ENCODE measurements at regions not wholly inside any gene's neighbourhood (a gene's known extent, or its start where the extent isn't known, plus 50 kb on each side); places are given as distances from the start of the nearest gene placed in this dataset.
"Not testable (repeated sequence)": the region's sequence is repeated elsewhere in the genome, so short reads cannot be mapped to it uniquely, and the experiment has no call there.

DNA sequence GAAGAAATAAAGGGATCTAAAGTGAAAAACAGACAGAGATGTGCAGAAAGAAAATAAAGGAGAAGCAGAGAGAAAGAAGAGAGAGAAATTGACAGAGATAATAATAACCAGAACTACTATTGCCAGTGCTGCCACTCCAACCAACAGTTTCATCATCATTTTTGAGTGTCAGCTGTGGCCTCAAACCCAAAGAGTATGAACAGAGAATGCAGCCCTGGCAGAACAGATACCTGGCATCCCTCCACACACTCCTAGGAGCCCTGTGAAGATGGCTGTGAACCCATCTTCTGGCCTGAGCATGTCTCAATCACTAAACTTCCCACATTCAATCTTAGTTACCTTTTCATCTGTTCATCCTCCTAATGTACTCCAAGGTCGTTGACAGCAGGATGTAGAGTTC lies 385.8 kb upstream of the NFIA start:
- Histone ChIP-seq H3K36me3 (ENCODE audit: control insufficient read depth, insufficient read depth, low read length) (no peaks in the 10 kb centered on the region), H3K27ac (ENCODE audit: low read depth, low read length, severe bottlenecking) (no peak overlapping the region), H3K9me3 (ENCODE audit: control insufficient read depth, low read length) (no peaks in the 10 kb centered on the region), H3K4me1 (ENCODE audit: control insufficient read depth, insufficient read depth, low read length, poor library complexity, severe bottlenecking) (no peaks in the 10 kb centered on the region), H3K4me3 (ENCODE audit: extremely low read depth, insufficient read depth, low read length, poor library complexity, severe bottlenecking) (no peak overlapping the region)
- WGBS, 2 experiments (ENCODE audit: insufficient coverage in 2 of 2), result no CpG with 5 or more reads among the region's 1 CpG

DNA sequence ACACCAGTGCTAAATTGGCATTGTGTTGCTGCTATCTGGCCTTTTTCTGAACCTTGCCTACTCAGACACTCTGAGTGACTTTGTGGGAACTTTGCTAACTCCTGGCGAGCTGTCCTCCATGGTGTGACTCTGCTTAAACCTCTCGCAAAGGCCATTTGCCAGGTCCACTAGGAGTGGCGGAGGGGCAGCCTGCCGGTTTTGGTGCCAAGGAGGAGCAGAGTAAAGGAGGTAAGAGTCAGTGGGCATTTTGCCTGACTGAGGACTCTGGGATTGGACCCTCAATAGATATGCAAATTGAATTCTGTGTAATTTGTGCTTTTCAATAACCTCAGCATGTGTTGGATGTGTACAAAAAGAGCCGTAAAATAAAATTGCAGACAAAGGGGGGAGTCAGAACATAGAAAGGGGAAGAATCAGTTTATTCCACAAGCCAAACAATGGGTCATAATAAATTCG lies 386.6 kb upstream of the NFIA start:
- Histone ChIP-seq H3K9me3 (ENCODE audit: control insufficient read depth, low read length) (no peaks in the 10 kb centered on the region), H3K27ac (ENCODE audit: low read depth, low read length, severe bottlenecking) (no peak overlapping the region), H3K4me1 (ENCODE audit: control insufficient read depth, insufficient read depth, low read length, poor library complexity, severe bottlenecking) (no peaks in the 10 kb centered on the region), H3K4me3 (ENCODE audit: extremely low read depth, insufficient read depth, low read length, poor library complexity, severe bottlenecking) (no peak overlapping the region), H3K36me3 (ENCODE audit: control insufficient read depth, insufficient read depth, low read length) (no peaks in the 10 kb centered on the region)
- 86 to 97% methylated on average over 4 to 6 of the region's 6 CpGs for WGBS, 2 experiments (ENCODE audit: insufficient coverage in 2 of 2)

DNA sequence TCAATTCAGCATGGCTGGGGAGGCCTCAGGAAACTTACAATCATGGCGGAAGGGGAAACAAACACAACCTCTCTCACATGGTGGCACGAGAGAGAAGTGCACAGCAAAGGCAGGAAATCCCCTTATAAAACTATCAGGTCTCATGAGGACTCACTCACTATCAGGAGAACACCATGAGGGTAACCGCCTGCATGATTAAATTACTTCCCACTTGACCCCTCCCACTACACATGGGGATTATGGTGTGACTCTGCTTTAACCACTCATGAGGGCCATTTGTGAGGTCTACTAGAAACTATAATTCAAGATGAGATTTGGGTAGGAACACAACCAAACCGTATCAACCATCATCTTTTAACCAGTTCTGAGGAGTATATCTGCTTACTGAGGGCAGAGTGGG lies 387.4 kb upstream of the NFIA start:
- WGBS, 2 experiments (ENCODE audit: insufficient coverage in 2 of 2), result 83% methylated on average over 2 of the region's 4 CpGs; no CpG with 5 or more reads in 1 of the 2 experiments
- Histone ChIP-seq H3K36me3 (ENCODE audit: control insufficient read depth, insufficient read depth, low read length) (no peaks in the 10 kb centered on the region), H3K4me1 (ENCODE audit: control insufficient read depth, insufficient read depth, low read length, poor library complexity, severe bottlenecking) (no peaks in the 10 kb centered on the region), H3K9me3 (ENCODE audit: control insufficient read depth, low read length) (no peaks in the 10 kb centered on the region), H3K27ac (ENCODE audit: low read depth, low read length, severe bottlenecking) (no peak overlapping the region), H3K4me3 (ENCODE audit: extremely low read depth, insufficient read depth, low read length, poor library complexity, severe bottlenecking) (no peak overlapping the region)

DNA sequence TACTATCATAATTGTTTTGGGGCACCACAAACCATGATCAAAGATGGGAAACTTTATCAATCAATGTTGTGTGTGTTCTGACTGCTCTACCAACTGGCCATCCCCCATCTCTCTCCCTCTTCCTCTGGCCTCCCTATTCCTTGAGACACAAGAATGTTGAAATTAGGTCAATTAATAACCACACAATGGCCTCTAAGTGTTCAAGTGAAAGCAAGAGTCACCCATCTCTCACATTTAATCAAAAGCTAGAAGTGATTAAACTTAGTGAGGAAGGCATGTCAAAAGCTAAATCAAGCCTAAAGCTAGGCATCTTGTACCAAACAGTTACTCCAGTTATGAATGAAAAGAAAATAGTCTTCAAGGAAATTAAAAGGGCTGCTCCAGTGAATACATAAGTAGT lies 390.3 kb upstream of the NFIA start:
- Histone ChIP-seq H3K4me1 (ENCODE audit: control insufficient read depth, insufficient read depth, low read length, poor library complexity, severe bottlenecking) (no peaks in the 10 kb centered on the region), H3K36me3 (ENCODE audit: control insufficient read depth, insufficient read depth, low read length) (no peaks in the 10 kb centered on the region), H3K4me3 (ENCODE audit: extremely low read depth, insufficient read depth, low read length, poor library complexity, severe bottlenecking) (no peak overlapping the region), H3K27ac (ENCODE audit: low read depth, low read length, severe bottlenecking) (no peak overlapping the region), H3K9me3 (ENCODE audit: control insufficient read depth, low read length) (peaks cover 6% of the 10 kb centered on the region)

DNA sequence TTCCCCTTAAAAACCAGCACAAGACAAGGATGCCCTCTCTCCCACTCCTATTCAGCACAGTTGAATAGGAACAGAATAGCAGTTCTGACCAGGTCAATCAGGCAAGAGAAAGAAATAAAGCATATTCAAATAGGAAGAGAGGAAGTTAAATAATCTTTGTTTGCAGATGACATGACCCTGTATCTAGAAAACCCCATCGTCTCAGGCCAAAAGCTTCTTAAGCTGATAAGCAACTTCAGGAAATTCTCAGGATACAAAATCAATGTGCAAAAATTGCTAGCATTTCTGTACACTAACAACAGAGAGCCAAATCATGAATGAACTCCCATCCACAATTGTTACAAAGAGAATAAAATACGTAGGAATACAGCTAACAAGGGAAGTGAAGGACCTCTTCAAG lies 394.1 kb upstream of the NFIA start:
- 86 to 100% methylated on average over 1 of the region's 2 CpGs for WGBS, 2 experiments (ENCODE audit: insufficient coverage in 2 of 2)
- not testable (repeated sequence) for H3K36me3 ChIP-seq (ENCODE audit: control insufficient read depth, insufficient read depth, low read length); H3K27ac ChIP-seq (ENCODE audit: low read depth, low read length, severe bottlenecking); H3K4me1 ChIP-seq (ENCODE audit: control insufficient read depth, insufficient read depth, low read length, poor library complexity, severe bottlenecking); H3K4me3 ChIP-seq (ENCODE audit: extremely low read depth, insufficient read depth, low read length, poor library complexity, severe bottlenecking); H3K9me3 ChIP-seq (ENCODE audit: control insufficient read depth, low read length)

DNA sequence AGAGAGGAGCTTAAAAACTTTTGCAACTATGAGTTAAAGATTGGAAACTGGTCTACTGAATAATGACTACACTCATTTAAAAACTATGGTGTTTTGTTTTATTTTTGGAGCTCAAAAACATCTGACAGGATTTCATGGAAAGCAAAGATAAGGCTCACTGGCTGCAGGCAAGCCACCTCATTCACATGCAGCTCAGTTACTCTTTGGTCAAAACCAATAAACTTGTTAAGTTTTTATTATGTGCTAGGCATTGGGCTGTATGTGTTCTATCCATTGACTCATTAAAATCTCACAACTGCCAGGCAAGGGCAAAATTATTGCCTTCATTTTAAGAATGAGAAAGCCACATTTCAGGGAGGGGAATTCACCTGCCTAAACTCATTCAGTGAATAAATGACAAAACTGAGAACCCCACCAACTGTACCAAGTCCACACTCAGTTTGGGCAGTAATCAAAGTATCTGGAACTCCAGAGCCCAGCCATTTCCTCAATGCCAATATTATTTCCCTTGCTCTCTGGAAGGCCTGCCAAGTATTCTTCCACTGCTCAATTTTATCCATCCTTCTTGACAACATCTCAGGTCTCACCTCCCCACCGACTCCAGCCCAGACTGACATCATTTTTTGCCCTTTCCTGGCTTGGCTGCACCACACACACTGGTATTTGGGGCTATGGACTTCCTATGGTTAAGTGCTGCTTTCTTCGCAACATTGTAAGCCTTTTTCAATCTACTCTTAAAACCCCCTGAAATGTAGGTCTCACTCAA lies 401.1 kb upstream of the NFIA start:
- no peaks in the 10 kb centered on the region for H3K4me1 ChIP-seq (ENCODE audit: control insufficient read depth, insufficient read depth, low read length, poor library complexity, severe bottlenecking)
- H3K4me3 ChIP-seq (ENCODE audit: extremely low read depth, insufficient read depth, low read length, poor library complexity, severe bottlenecking), result no peak overlapping the region
- H3K9me3 ChIP-seq (ENCODE audit: control insufficient read depth, low read length), result no peaks in the 10 kb centered on the region
- no peaks in the 10 kb centered on the region for H3K36me3 ChIP-seq (ENCODE audit: control insufficient read depth, insufficient read depth, low read length)
- WGBS, 2 experiments (ENCODE audit: insufficient coverage in 2 of 2), result 71 to 100% methylated on average over 1 of the region's 2 CpGs
- no peak overlapping the region for H3K27ac ChIP-seq (ENCODE audit: low read depth, low read length, severe bottlenecking)

DNA sequence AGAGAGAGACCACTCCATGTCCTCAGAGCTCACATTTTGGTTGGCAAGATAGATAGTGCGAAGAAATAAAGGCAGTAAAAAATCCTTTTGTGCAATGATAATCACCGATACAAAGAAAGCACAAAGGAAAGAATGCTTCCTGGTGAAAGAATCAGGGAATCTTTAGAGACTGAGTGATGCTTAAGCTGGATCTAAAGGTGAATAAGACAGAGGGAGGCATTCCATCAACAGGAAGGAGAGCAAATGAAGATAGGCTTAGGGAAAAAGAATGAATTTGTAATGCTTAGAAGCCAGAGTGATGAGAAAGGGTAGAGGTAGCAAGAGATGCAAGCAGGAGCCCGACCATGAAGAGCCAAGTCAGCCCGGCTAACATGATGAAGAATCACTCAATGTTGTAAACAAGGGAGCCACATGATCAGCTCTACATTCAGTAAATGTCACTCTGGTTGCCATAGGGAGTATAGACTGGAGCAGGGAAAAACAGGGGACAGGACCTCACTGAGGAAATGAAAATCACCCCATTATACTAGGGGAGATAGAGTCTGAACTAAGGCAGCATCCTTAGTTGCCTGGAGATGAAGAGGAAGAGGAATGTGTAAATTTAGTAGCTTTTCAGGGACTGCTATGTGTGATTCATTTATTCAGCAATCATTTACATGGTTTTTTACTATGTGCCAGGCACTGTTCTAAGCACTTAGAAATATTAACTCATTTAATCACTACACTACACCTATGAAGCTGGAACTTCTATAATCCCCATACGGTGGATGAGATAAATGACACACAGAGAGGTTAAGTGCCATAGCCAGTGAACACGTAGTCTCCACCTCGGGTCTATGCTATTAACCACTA lies 402.6 kb upstream of the NFIA start:
- Histone ChIP-seq H3K4me1 (ENCODE audit: control insufficient read depth, insufficient read depth, low read length, poor library complexity, severe bottlenecking) (no peaks in the 10 kb centered on the region), H3K36me3 (ENCODE audit: control insufficient read depth, insufficient read depth, low read length) (no peaks in the 10 kb centered on the region), H3K9me3 (ENCODE audit: control insufficient read depth, low read length) (no peaks in the 10 kb centered on the region), H3K4me3 (ENCODE audit: extremely low read depth, insufficient read depth, low read length, poor library complexity, severe bottlenecking) (no peak overlapping the region), H3K27ac (ENCODE audit: low read depth, low read length, severe bottlenecking) (no peak overlapping the region)
- WGBS, 2 experiments (ENCODE audit: insufficient coverage in 2 of 2), result 77 to 80% methylated on average over 4 of the region's 7 CpGs

DNA sequence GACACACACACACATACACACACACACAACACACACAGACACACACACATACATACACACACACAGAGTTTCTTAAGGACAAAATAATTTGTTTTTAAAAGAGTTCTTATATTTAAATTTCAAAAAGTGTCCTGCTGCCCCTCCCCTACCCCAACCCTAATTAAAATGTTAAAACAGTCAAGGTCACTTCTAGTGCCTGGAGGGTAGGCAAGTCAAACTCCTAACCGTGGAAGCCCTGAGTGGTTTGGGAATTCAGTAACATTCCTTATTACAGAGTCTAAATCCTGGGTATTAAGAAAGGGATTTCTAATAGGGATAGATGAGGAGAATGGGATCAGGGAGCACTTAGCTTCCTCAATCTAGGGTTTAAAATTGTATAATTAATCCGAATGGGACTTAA lies 403.6 kb upstream of the NFIA start:
- 80 to 89% methylated on average over 1 of the region's 2 CpGs for WGBS, 2 experiments (ENCODE audit: insufficient coverage in 2 of 2)
- H3K27ac ChIP-seq (ENCODE audit: low read depth, low read length, severe bottlenecking), result no peak overlapping the region
- no peaks in the 10 kb centered on the region for H3K36me3 ChIP-seq (ENCODE audit: control insufficient read depth, insufficient read depth, low read length)
- no peak overlapping the region for H3K4me3 ChIP-seq (ENCODE audit: extremely low read depth, insufficient read depth, low read length, poor library complexity, severe bottlenecking)
- no peaks in the 10 kb centered on the region for H3K4me1 ChIP-seq (ENCODE audit: control insufficient read depth, insufficient read depth, low read length, poor library complexity, severe bottlenecking)
- H3K9me3 ChIP-seq (ENCODE audit: control insufficient read depth, low read length), result no peaks in the 10 kb centered on the region

DNA sequence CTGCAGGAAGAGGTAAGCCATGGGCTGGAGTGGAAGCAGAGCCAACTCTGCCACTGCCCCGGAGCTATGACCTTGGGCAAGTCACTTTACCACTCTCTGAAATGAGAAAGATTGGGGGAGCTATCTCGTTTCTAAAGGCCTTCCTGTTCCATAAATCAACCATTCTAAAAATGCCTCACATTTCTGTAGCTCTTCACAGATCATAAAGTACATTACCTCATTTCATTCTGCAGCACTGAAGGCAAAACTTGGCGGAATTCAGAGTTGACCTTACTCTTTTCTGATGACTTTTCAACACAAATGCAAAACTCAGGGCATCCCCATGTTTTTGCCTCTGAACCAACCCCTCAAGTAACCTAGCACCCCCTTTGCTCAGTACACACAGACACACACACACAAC lies 404.0 kb upstream of the NFIA start:
- 66 to 75% methylated on average over 2 of the region's 3 CpGs for WGBS, 2 experiments (ENCODE audit: insufficient coverage in 2 of 2)
- H3K9me3 ChIP-seq (ENCODE audit: control insufficient read depth, low read length), result no peaks in the 10 kb centered on the region
- H3K4me1 ChIP-seq (ENCODE audit: control insufficient read depth, insufficient read depth, low read length, poor library complexity, severe bottlenecking), result no peaks in the 10 kb centered on the region
- no peak overlapping the region for H3K27ac ChIP-seq (ENCODE audit: low read depth, low read length, severe bottlenecking)
- H3K4me3 ChIP-seq (ENCODE audit: extremely low read depth, insufficient read depth, low read length, poor library complexity, severe bottlenecking), result no peak overlapping the region
- H3K36me3 ChIP-seq (ENCODE audit: control insufficient read depth, insufficient read depth, low read length), result no peaks in the 10 kb centered on the region

DNA sequence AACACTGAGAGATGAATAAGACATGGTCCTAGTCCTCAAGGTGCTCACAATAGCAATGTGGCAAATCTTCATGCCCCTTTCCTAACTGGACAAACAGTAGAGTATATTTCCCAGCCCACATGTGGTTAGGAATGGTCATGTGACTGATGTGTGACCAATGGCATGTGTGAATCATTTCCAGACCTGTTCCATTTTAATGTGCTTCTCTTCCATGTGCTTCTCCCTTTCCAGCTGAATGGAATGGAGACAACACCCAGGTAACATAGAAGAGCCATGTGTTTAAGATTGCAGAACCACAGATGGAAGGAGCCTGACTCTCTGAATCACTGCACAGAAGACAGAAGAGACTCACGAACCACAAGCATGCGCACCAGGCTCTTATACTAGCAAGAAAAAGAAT lies 409.9 kb upstream of the NFIA start:
- no peaks in the 10 kb centered on the region for H3K9me3 ChIP-seq (ENCODE audit: control insufficient read depth, low read length)
- no CpG with 5 or more reads among the region's 2 CpGs for WGBS, 2 experiments (ENCODE audit: insufficient coverage in 2 of 2)
- no peaks in the 10 kb centered on the region for H3K4me1 ChIP-seq (ENCODE audit: control insufficient read depth, insufficient read depth, low read length, poor library complexity, severe bottlenecking)
- no peak overlapping the region for H3K4me3 ChIP-seq (ENCODE audit: extremely low read depth, insufficient read depth, low read length, poor library complexity, severe bottlenecking)
- no peaks in the 10 kb centered on the region for H3K36me3 ChIP-seq (ENCODE audit: control insufficient read depth, insufficient read depth, low read length)
- no peak overlapping the region for H3K27ac ChIP-seq (ENCODE audit: low read depth, low read length, severe bottlenecking)

DNA sequence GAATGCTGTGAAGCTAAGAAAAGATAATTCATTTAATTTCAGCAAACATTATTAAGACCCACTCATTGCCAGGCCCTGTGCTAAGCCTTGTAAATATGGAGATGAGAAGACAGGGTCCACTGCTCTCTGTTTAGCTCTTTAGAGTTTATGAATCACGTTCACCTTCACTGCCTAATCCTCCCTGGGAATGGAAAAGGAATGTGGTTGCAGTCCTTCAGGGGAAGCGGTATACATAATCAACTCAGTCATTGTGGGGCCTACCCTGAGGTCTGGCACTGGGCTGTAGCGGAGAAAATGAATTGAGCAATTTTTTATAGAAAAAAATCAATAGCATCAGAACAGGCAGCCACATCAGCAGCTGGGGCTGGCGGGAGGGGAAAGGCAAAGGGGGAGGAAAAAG lies 412.1 kb upstream of the NFIA start:
- 80 to 89% methylated on average over 1 to 2 of the region's 4 CpGs for WGBS, 2 experiments (ENCODE audit: insufficient coverage in 2 of 2)
- H3K27ac ChIP-seq (ENCODE audit: low read depth, low read length, severe bottlenecking), result no peak overlapping the region
- H3K4me3 ChIP-seq (ENCODE audit: extremely low read depth, insufficient read depth, low read length, poor library complexity, severe bottlenecking), result no peak overlapping the region
- H3K36me3 ChIP-seq (ENCODE audit: control insufficient read depth, insufficient read depth, low read length), result no peaks in the 10 kb centered on the region
- H3K9me3 ChIP-seq (ENCODE audit: control insufficient read depth, low read length), result no peaks in the 10 kb centered on the region
- no peaks in the 10 kb centered on the region for H3K4me1 ChIP-seq (ENCODE audit: control insufficient read depth, insufficient read depth, low read length, poor library complexity, severe bottlenecking)

Data from mesodermal cell (in vitro differentiated cells).